PC-3 (cell line): ENCODE measurements at regions not wholly inside any gene's neighbourhood (a gene's known extent, or its start where the extent isn't known, plus 50 kb on each side); places are given as distances from the start of the nearest gene placed in this dataset.
"Not testable (repeated sequence)": the region's sequence is repeated elsewhere in the genome, so short reads cannot be mapped to it uniquely, and the experiment has no call there.

Experiments
- CTCF ChIP-seq: fragments of 300-600 bp; sonication (generic); conservative IDR thresholded peaks from 2 replicates; pipeline ENCODE4 v1.5.1; 2017; ENCODE audit warnings: antibody characterized with exemption, low read depth, mild to moderate bottlenecking, low read length
- EZH2 ChIP-seq: fragments of 300-600 bp; sonication (generic); IDR thresholded peaks from one replicate; pipeline ENCODE4 v1.6.1; 2017; ENCODE audit warnings: antibody characterized with exemption, mild to moderate bottlenecking, low read length; ENCODE audit not compliant: unreplicated experiment

- not testable (repeated sequence) for TF ChIP-seq CTCF, EZH2
Observed at GRCh38 chrX:40879172-40879571, 143.8 kb upstream of the MED14 start.
